Adipocyte (in vitro differentiated cells): ENCODE measurements at regions not wholly inside any gene's neighbourhood (a gene's known extent, or its start where the extent isn't known, plus 50 kb on each side); places are given as distances from the start of the nearest gene placed in this dataset.

Experiments
- DNase-seq: peaks from one replicate; pipeline ENCODE4 v3.0.0-alpha.2; 2015; ENCODE audit warnings: low read depth
- H3K27me3 ChIP-seq: replicated peaks from 2 replicates; pipeline ENCODE4 v1.7.0; 2013; ENCODE audit warnings: mild to moderate bottlenecking, low read length, moderate library complexity; ENCODE audit not compliant: control insufficient read depth, insufficient read depth
- H3K36me3 ChIP-seq: 2 replicates; pipeline ENCODE4 v1.7.0; 2013; ENCODE audit warnings: low read length, mild to moderate bottlenecking, moderate library complexity; ENCODE audit not compliant: control insufficient read depth, insufficient read depth, severe bottlenecking
- H3K4me1 ChIP-seq: 2 replicates; pipeline ENCODE4 v1.7.0; 2013; ENCODE audit warnings: mild to moderate bottlenecking, low read length, moderate library complexity; ENCODE audit not compliant: control insufficient read depth, insufficient read depth
- H3K4me3 ChIP-seq: 2 replicates; pipeline ENCODE4 v1.7.0; 2013; ENCODE audit warnings: mild to moderate bottlenecking, low read length, moderate library complexity
- H3K9ac ChIP-seq: 2 replicates; pipeline ENCODE4 v1.7.0; 2013; ENCODE audit warnings: mild to moderate bottlenecking, low read length, moderate library complexity
- H3K9me3 ChIP-seq: 2 replicates; pipeline ENCODE4 v1.7.0; 2013; ENCODE audit warnings: mild to moderate bottlenecking, low read length, moderate library complexity; ENCODE audit not compliant: control insufficient read depth

- DNase-seq: peak; percentile 81
- Histone ChIP-seq H3K27me3 (no peaks in the 10 kb centered on the region), H3K9me3 (no peaks in the 10 kb centered on the region), H3K36me3 (no peaks in the 10 kb centered on the region), H3K9ac (no peak overlapping the region), H3K4me1 (no peaks in the 10 kb centered on the region), H3K4me3 (no peak overlapping the region)
Observed at GRCh38 chr4:180377741-180378140, 1865.5 kb upstream of the TENM3 start.

- H3K9ac ChIP-seq: no peak overlapping the region
- peak; percentile 57 for DNase-seq
- no peaks in the 10 kb centered on the region for H3K36me3 ChIP-seq
- H3K9me3 ChIP-seq: no peaks in the 10 kb centered on the region
- no peaks in the 10 kb centered on the region for H3K4me1 ChIP-seq
- H3K27me3 ChIP-seq: no peaks in the 10 kb centered on the region
- no peak overlapping the region for H3K4me3 ChIP-seq
Observed at GRCh38 chr4:180380733-180381132, 1862.5 kb upstream of the TENM3 start.

- Histone ChIP-seq H3K27me3 (no peaks in the 10 kb centered on the region), H3K4me1 (no peaks in the 10 kb centered on the region), H3K36me3 (no peaks in the 10 kb centered on the region), H3K9me3 (no peaks in the 10 kb centered on the region), H3K4me3 (no peak overlapping the region), H3K9ac (no peak overlapping the region)
- DNase-seq: no peak
Observed at GRCh38 chr4:180391613-180392012, 1851.6 kb upstream of the TENM3 start.

DNA sequence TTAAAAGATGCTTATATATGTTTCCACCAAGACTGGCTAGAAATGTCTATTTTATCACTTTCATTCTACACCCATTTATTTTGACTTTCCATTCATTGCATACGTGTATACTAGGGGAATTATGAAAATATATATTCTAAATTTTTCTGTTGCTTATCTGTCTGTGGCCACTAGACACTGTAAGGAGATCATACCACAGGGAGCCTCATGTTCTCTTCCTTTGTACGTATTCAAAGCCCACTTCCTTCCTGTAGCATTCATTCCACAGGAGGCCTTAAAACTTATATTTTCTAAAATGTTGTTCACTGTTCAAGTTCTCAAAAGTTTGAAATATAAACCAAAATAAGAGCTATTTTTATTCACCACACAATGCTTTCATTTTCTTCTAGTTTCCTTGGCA, 1848.9 kb upstream of the TENM3 start:
- no peaks in the 10 kb centered on the region for H3K27me3 ChIP-seq
- no peak overlapping the region for H3K4me3 ChIP-seq
- no peaks in the 10 kb centered on the region for H3K4me1 ChIP-seq
- H3K9ac ChIP-seq: no peak overlapping the region
- DNase-seq: no peak
- no peaks in the 10 kb centered on the region for H3K9me3 ChIP-seq
- H3K36me3 ChIP-seq: no peaks in the 10 kb centered on the region

DNA sequence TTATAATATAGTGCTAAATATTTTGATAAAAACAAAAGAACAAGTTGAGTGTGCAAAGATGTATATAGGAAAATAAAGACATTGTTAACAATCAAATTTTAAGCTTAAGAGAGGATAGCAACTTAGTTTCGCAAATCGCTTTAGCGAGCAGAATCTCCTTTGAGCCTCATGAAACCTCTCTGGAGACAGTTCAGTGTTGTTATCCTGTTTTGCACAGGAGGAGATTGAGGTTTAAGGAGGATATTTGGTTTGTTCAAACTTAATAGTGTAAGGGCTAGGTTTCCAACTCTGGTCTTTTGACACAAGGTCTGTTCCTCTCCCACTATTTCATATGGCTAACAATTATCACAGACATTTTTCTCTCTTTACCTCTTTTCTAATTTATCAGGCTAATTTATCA, 1848.5 kb upstream of the TENM3 start:
- Histone ChIP-seq H3K27me3 (no peaks in the 10 kb centered on the region), H3K36me3 (no peaks in the 10 kb centered on the region), H3K4me3 (no peak overlapping the region), H3K4me1 (no peaks in the 10 kb centered on the region), H3K9me3 (no peaks in the 10 kb centered on the region), H3K9ac (no peak overlapping the region)
- DNase-seq: no peak

DNA sequence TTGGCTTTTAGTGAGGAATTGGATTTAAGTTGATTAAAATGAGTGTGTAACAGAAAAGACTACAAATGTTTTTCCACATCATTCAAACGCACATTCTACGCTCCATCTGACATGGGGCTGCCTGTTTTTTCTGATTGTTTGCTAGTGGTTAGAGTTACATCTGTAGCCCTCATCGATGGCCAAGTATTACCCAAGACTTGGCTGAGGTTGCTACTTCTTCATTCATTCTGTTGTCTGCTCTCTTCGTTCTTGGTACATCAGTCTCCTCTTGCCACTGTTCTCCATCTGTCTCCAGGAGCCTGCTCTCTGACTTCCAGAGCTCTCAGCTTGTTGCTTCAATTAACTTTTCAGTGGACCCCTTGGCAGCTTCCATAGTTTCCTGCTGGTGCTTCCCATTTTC, 1844.6 kb upstream of the TENM3 start:
- Histone ChIP-seq H3K36me3 (no peaks in the 10 kb centered on the region), H3K9me3 (no peaks in the 10 kb centered on the region), H3K4me1 (no peaks in the 10 kb centered on the region), H3K4me3 (no peak overlapping the region), H3K27me3 (no peaks in the 10 kb centered on the region), H3K9ac (no peak overlapping the region)
- DNase-seq: no peak

GRCh38 chr4:180407275-180407885, 1835.8 kb upstream of the TENM3 start:
- Histone ChIP-seq H3K9me3 (no peaks in the 10 kb centered on the region), H3K9ac (no peak overlapping the region), H3K4me1 (no peaks in the 10 kb centered on the region), H3K36me3 (no peaks in the 10 kb centered on the region), H3K4me3 (no peak overlapping the region), H3K27me3 (no peaks in the 10 kb centered on the region)
- no peak for DNase-seq

GRCh38 chr4:180418819-180419531, 1824.2 kb upstream of the TENM3 start:
- Histone ChIP-seq H3K9me3 (no peaks in the 10 kb centered on the region), H3K4me1 (no peaks in the 10 kb centered on the region), H3K36me3 (no peaks in the 10 kb centered on the region), H3K9ac (no peak overlapping the region), H3K4me3 (no peak overlapping the region), H3K27me3 (no peaks in the 10 kb centered on the region)
- no peak for DNase-seq

- no peaks in the 10 kb centered on the region for H3K36me3 ChIP-seq
- H3K9ac ChIP-seq: no peak overlapping the region
- no peaks in the 10 kb centered on the region for H3K27me3 ChIP-seq
- H3K4me3 ChIP-seq: no peak overlapping the region
- no peaks in the 10 kb centered on the region for H3K9me3 ChIP-seq
- no peaks in the 10 kb centered on the region for H3K4me1 ChIP-seq
- no peak for DNase-seq
Observed at GRCh38 chr4:180422989-180423711, 1820.1 kb upstream of the TENM3 start.

- Histone ChIP-seq H3K27me3 (no peaks in the 10 kb centered on the region), H3K36me3 (no peaks in the 10 kb centered on the region), H3K4me3 (no peak overlapping the region), H3K9me3 (no peaks in the 10 kb centered on the region), H3K4me1 (no peaks in the 10 kb centered on the region), H3K9ac (no peak overlapping the region)
- DNase-seq: peak; percentile 62
Observed at GRCh38 chr4:180423712-180424057, 1819.5 kb upstream of the TENM3 start.

GRCh38 chr4:180426938-180427337, 1816.3 kb upstream of the TENM3 start:
- H3K9me3 ChIP-seq: no peaks in the 10 kb centered on the region
- no peaks in the 10 kb centered on the region for H3K36me3 ChIP-seq
- no peak overlapping the region for H3K9ac ChIP-seq
- DNase-seq: no peak
- no peaks in the 10 kb centered on the region for H3K27me3 ChIP-seq
- H3K4me1 ChIP-seq: no peaks in the 10 kb centered on the region
- no peak overlapping the region for H3K4me3 ChIP-seq
